Transverse colon (tissue), 4 donors: ENCODE measurements at regions not wholly inside any gene's neighbourhood (a gene's known extent, or its start where the extent isn't known, plus 50 kb on each side); places are given as distances from the start of the nearest gene placed in this dataset.

Source experiments
- CTCF ChIP-seq, 5 experiments: fragments of 200-600 bp in 3 of 5; fragments of 450-650 bp in 2 of 5; sonication (generic) in 3 of 5; IDR thresholded peaks; 1 replicate in 2 of 5; 2 replicates in 3 of 5; pipeline ENCODE4 v1.5.1; 2016 to 2017; ENCODE audit warnings: antibody characterized with exemption in 5 of 5, inconsistent platforms in 3 of 5, mild to moderate bottlenecking in 2 of 5, moderate library complexity in 1 of 5
- EP300 ChIP-seq: sonication (generic); formaldehyde crosslinking; IDR thresholded peaks from one replicate; pipeline ENCODE4 v1.6.1; 2017; ENCODE audit warnings: antibody characterized with exemption, low read depth
- POLR2A ChIP-seq: fragments of 450-650 bp; IDR thresholded peaks from one replicate; pipeline ENCODE4 v1.6.1; 2016; ENCODE audit warnings: antibody characterized with exemption, mild to moderate bottlenecking, moderate library complexity
- POLR2AphosphoS5 ChIP-seq, 3 donors: sonication (generic); formaldehyde crosslinking; IDR thresholded peaks; one replicate each; pipeline ENCODE4 v1.6.1; 2016; ENCODE audit warnings: antibody characterized with exemption in 3 of 3

- TF ChIP-seq POLR2A (no peak), CTCF (IDR thresholded peaks at IDR 0.05) (no peak), POLR2AphosphoS5 (IDR thresholded peaks at IDR 0.05) (no peak), EP300 (no peak)
These were observed 160.7 kb downstream of the RFC3 start for GRCh38 chr13:33978653-33979052.
